HCT116 (cell line): ENCODE measurements at regions not wholly inside any gene's neighbourhood (a gene's known extent, or its start where the extent isn't known, plus 50 kb on each side); places are given as distances from the start of the nearest gene placed in this dataset.

Source experiments
- ATAC-seq: fragments of 200-7000 bp; cut with Tn5 transposase; 2 replicates; pipeline ENCODE4 v1.9.1; 2020; ENCODE audit warnings: mild to moderate bottlenecking, moderate library complexity
- BruUV-seq: library from RNA; stranded (reverse); fragments of 400-500 nt; replicated peaks from 2 replicates; lab custom pipeline; 2021; lab: Mats Ljungman, UMichigan
- CTCF ChIA-PET: fragments of 300-600 bp; sonication (Branson Sonifier 250); formaldehyde crosslinking; loops from one replicate; lab custom pipeline; 2021; ENCODE audit warnings: antibody characterized with exemption; lab: Charles Lee
- POLR2A ChIA-PET: fragments of 300-600, 350-600 bp; sonication (Branson Sonifier 250); formaldehyde crosslinking; loops from one replicate; lab custom pipeline; 2021; ENCODE audit warnings: antibody characterized with exemption; lab: Charles Lee
- RAD21 ChIA-PET, 2 experiments: fragments of 300-600 bp; sonication (Branson Sonifier 250); formaldehyde crosslinking; loops; one replicate each; lab custom pipeline; 2023; ENCODE audit warnings: low total read pairs in 2 of 2; ENCODE audit not compliant: uncharacterized antibody in 2 of 2, unreplicated experiment in 2 of 2, low non-redundant PET in 1 of 2; lab: Charles Lee
- DNase-seq: peaks from one replicate; pipeline ENCODE4 v3.0.0-alpha.2; 2010; ENCODE audit warnings: low read depth, low spot score
- H2AFZ ChIP-seq: fragments of 200-600 bp; shearing (Covaris generic), sonication (generic); 2 replicates; pipeline ENCODE4 v1.6.1; 2017; ENCODE audit warnings: low read depth, mixed run types, mixed read lengths, antibody characterized with exemption, low read length; ENCODE audit not compliant: poor library complexity, severe bottlenecking
- H3K27ac ChIP-seq: 2 replicates; pipeline ENCODE4 v1.5.1; 2012; ENCODE audit warnings: low read depth, low read length
- H3K27me3 ChIP-seq: fragments of 200-600 bp; sonication (generic); 2 replicates; pipeline ENCODE4 v1.6.1; 2016; ENCODE audit warnings: mixed run types, low read length, mixed read lengths; ENCODE audit not compliant: insufficient read depth
- H3K36me3 ChIP-seq, 2 experiments: fragments of 200-500 bp in 1 of 2; fragments of 200-600 bp in 1 of 2; sonication (Bioruptor generic) in 1 of 2; sonication (generic) in 1 of 2; 2 replicates each; pipeline versions ENCODE4 v1.5.1 to v1.6.1; 2014 to 2016; ENCODE audit warnings: low read length in 2 of 2, inconsistent platforms in 1 of 2, mixed read lengths in 1 of 2, mixed run types in 1 of 2; ENCODE audit not compliant: insufficient read depth in 2 of 2, control insufficient read depth in 1 of 2
- H3K4me1 ChIP-seq, 2 experiments: fragments of 200-600 bp in 1 of 2; sonication (generic) in 1 of 2; 2 replicates each; pipeline versions ENCODE4 v1.5.1 to v1.6.1; 2012 to 2017; ENCODE audit warnings: low read length in 2 of 2, inconsistent platforms in 1 of 2, mild to moderate bottlenecking in 1 of 2, mixed read lengths in 1 of 2, mixed run types in 1 of 2, moderate library complexity in 1 of 2; ENCODE audit not compliant: insufficient read depth in 2 of 2, control insufficient read depth in 1 of 2
- H3K4me2 ChIP-seq: fragments of 200-600 bp; sonication (generic); 2 replicates; pipeline ENCODE4 v1.6.1; 2017; ENCODE audit warnings: mixed run types, low read length, mixed read lengths
- H3K4me3 ChIP-seq, 2 experiments: fragments of 200-600 bp in 1 of 2; sonication (generic) in 1 of 2; replicated peaks in 1 of 2; 2 replicates each; pipeline ENCODE4 v1.5.1; 2011 to 2016; ENCODE audit warnings: low read length in 2 of 2, control low read depth in 1 of 2, low read depth in 1 of 2, mild to moderate bottlenecking in 1 of 2, mixed read lengths in 1 of 2, mixed run types in 1 of 2
- H3K79me2 ChIP-seq: fragments of 200-600 bp; sonication (generic); 2 replicates; pipeline ENCODE4 v1.6.1; 2017; ENCODE audit warnings: mild to moderate bottlenecking, mixed run types, low read length, moderate library complexity, mixed read lengths; ENCODE audit not compliant: insufficient read depth
- H3K9ac ChIP-seq: fragments of 200-600 bp; sonication (generic); 2 replicates; pipeline ENCODE4 v1.6.1; 2016; ENCODE audit warnings: low read length, mixed read lengths
- H3K9me2 ChIP-seq: fragments of 200-600 bp; sonication (generic), shearing (Covaris generic); 2 replicates; pipeline ENCODE4 v1.6.1; 2017; ENCODE audit warnings: mixed run types, mild to moderate bottlenecking, moderate library complexity; ENCODE audit not compliant: insufficient read depth
- H3K9me3 ChIP-seq, 2 experiments: fragments of 200-500 bp in 1 of 2; fragments of 200-600 bp in 1 of 2; sonication (Bioruptor generic) in 1 of 2; sonication (generic) in 1 of 2; 2 replicates each; pipeline ENCODE4 v1.6.1; 2014 to 2017; ENCODE audit warnings: low read length in 2 of 2, mixed read lengths in 2 of 2, inconsistent platforms in 1 of 2, low read depth in 1 of 2, mild to moderate bottlenecking in 1 of 2, mixed run types in 1 of 2, moderate library complexity in 1 of 2; ENCODE audit not compliant: control insufficient read depth in 1 of 2, insufficient read depth in 1 of 2
- H4K20me1 ChIP-seq: fragments of 200-600 bp; sonication (generic), shearing (Covaris generic); 2 replicates; pipeline ENCODE4 v1.6.1; 2017; ENCODE audit warnings: mixed run types, mild to moderate bottlenecking, moderate library complexity; ENCODE audit not compliant: insufficient read depth
- CEBPB ChIP-seq: IDR thresholded peaks from 2 replicates; pipeline ENCODE4 v1.6.1; 2012; ENCODE audit warnings: low read depth
- EZH2phosphoT487 ChIP-seq: fragments of 200-600 bp; IDR thresholded peaks from 2 replicates; pipeline ENCODE4 v1.6.1; 2018; ENCODE audit warnings: antibody characterized with exemption, borderline replicate concordance
- JUND ChIP-seq: IDR thresholded peaks from 2 replicates; pipeline ENCODE4 v1.6.1; 2012
- POLR2AphosphoS5 ChIP-seq: IDR thresholded peaks from 2 replicates; pipeline ENCODE4 v1.6.1; 2011; ENCODE audit warnings: mild to moderate bottlenecking, low read depth, low read length, moderate library complexity
- RAD21 ChIP-seq: IDR thresholded peaks from 2 replicates; pipeline ENCODE4 v1.6.1; 2012; ENCODE audit warnings: low read depth, mild to moderate bottlenecking
- SP1 ChIP-seq: IDR thresholded peaks from 2 replicates; pipeline ENCODE4 v1.6.1; 2012; ENCODE audit warnings: low read depth
- SRF ChIP-seq: IDR thresholded peaks from 2 replicates; pipeline ENCODE4 v1.6.1; 2012; ENCODE audit warnings: low read depth
- TCF7L2 ChIP-seq: IDR thresholded peaks from 2 replicates; pipeline ENCODE4 v1.7.0; 2011; ENCODE audit warnings: borderline replicate concordance, inconsistent platforms; ENCODE audit not compliant: insufficient read depth, insufficient read length; ENCODE audit errors: extremely low read depth
- YY1 ChIP-seq: IDR thresholded peaks from 2 replicates; pipeline ENCODE4 v1.6.1; 2011; ENCODE audit warnings: low read length, low read depth, moderate library complexity, mild to moderate bottlenecking; ENCODE audit not compliant: insufficient replicate concordance; ENCODE audit errors: extremely low read depth
- ZNF274 ChIP-seq: fragments of 200-500 bp; sonication (Bioruptor generic); IDR thresholded peaks from 2 replicates; pipeline ENCODE4 v1.6.1; 2014; ENCODE audit warnings: mild to moderate bottlenecking, low read depth, low read length, inconsistent platforms
- intact Hi-C: fragments of 100-400 bp; cut with micrococcal nuclease; formaldehyde crosslinking; loops from 2 replicates; pipeline ENCODE4 v1.10.0; 2022
- TF ChIP-seq, protein P1 (sequence below): IDR thresholded peaks from 2 replicates; pipeline ENCODE4 v1.6.1; 2012
- TF ChIP-seq, protein P2 (sequence below): IDR thresholded peaks from 2 replicates; pipeline ENCODE4 v1.6.1; 2011; ENCODE audit warnings: mild to moderate bottlenecking, low read length, moderate library complexity; ENCODE audit not compliant: insufficient replicate concordance; ENCODE audit errors: extremely low read depth
- TF ChIP-seq, protein P3 (sequence below), 3 experiments: fragments of 200-600 bp in 1 of 3; sonication (generic) in 1 of 3; IDR thresholded peaks in 2 of 3; conservative IDR thresholded peaks in 1 of 3; 2 replicates each; pipeline ENCODE4 v1.5.1; 2012 to 2017; ENCODE audit warnings: low read depth in 2 of 3, low read length in 2 of 3, antibody characterized with exemption in 1 of 3, borderline replicate concordance in 1 of 3, control low read depth in 1 of 3, mild to moderate bottlenecking in 1 of 3, mixed read lengths in 1 of 3, mixed run types in 1 of 3, moderate library complexity in 1 of 3; ENCODE audit not compliant: insufficient read depth in 1 of 3

DNA sequence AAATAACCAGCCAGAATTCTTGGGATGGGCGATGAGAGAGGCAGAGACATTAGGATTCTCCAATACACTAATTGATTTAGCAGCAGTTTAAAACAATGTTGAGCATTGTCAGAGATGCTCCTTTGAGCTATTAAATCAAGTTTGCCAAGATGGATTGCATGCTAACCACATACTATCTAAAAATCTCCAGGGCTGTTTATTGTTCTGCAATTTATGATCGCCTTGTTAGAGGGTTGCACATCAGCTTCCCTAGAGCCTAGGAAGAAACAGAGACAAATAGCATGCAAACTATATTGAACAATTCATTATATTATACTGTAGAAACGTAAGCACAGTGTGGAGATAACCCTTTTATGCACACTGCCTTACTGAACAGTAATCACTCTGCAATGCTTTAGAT lies 599.9 kb downstream of the SOX5 start:
- Histone ChIP-seq H3K4me3 (no peak overlapping the region), H3K36me3 (no peaks in the 10 kb centered on the region), H3K9me2 (no peaks in the 10 kb centered on the region), H3K27me3 (no peaks in the 10 kb centered on the region), H3K9ac (no peak overlapping the region), H3K9me3 (peaks cover 14 to 40% of the 10 kb centered on the region in 2 experiments; a peak in 2 of 4 replicates), H3K27ac (no peak overlapping the region), H2AFZ (no peak overlapping the region), H3K4me1 (no peaks in the 10 kb centered on the region), H3K4me2 (no peak overlapping the region), H3K79me2 (no peaks in the 10 kb centered on the region), H4K20me1 (no peaks in the 10 kb centered on the region)
- POLR2A ChIA-PET = no interaction called here
- DNase-seq (no peak), ATAC-seq (no peak)
- intact Hi-C loops = no loop called here
- CTCF ChIA-PET = no interaction called here
- RAD21 ChIA-PET = no interaction called here
- no TSS peak for BruUV-seq
- no peak for TF ChIP-seq TCF7L2
- no peak for TF ChIP-seq EZH2phosphoT487

DNA sequence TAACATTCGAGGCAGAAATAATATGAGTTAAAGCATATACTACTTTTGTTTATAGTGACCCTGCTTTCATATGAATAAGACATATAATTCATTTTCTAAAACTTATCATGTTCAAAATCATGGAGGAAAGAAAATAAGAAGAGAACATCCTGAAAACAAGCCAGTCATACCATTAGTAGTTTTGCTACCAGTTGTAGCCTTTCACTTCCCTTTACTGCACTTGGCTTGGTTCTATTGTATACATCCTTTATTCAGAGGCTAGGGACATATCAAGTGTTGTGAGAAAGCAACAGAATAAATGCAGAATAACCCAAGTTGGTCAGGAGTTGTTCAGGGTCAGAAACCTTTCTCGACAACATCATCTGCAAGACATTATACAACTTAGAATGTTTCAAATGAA lies 598.7 kb downstream of the SOX5 start:
- Histone ChIP-seq H3K79me2 (no peaks in the 10 kb centered on the region), H3K27ac (no peak overlapping the region), H4K20me1 (no peaks in the 10 kb centered on the region), H3K9ac (no peak overlapping the region), H3K4me2 (no peak overlapping the region), H3K9me2 (no peaks in the 10 kb centered on the region), H3K9me3 (peaks cover 18 to 43% of the 10 kb centered on the region in 2 experiments; a peak in 2 of 4 replicates), H3K36me3 (no peaks in the 10 kb centered on the region), H3K4me3 (no peak overlapping the region), H3K27me3 (no peaks in the 10 kb centered on the region), H2AFZ (no peak overlapping the region), H3K4me1 (no peaks in the 10 kb centered on the region)
- intact Hi-C loops = no loop called here
- ChIA-PET CTCF (no interaction called here), RAD21 (no interaction called here), POLR2A (no interaction called here)
- DNase-seq = no peak
- no peak for ATAC-seq
- BruUV-seq = no TSS peak
- TF ChIP-seq, protein P1, sequence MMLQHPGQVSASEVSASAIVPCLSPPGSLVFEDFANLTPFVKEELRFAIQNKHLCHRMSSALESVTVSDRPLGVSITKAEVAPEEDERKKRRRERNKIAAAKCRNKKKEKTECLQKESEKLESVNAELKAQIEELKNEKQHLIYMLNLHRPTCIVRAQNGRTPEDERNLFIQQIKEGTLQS = no peak
- TF ChIP-seq JUND (no peak), YY1 (no peak), CEBPB (no peak), POLR2AphosphoS5 (no peak), RAD21 (no peak), TCF7L2 (no peak), SRF (no peak), SP1 (no peak), ZNF274 (no peak), EZH2phosphoT487 (no peak)
- TF ChIP-seq, protein P2, sequence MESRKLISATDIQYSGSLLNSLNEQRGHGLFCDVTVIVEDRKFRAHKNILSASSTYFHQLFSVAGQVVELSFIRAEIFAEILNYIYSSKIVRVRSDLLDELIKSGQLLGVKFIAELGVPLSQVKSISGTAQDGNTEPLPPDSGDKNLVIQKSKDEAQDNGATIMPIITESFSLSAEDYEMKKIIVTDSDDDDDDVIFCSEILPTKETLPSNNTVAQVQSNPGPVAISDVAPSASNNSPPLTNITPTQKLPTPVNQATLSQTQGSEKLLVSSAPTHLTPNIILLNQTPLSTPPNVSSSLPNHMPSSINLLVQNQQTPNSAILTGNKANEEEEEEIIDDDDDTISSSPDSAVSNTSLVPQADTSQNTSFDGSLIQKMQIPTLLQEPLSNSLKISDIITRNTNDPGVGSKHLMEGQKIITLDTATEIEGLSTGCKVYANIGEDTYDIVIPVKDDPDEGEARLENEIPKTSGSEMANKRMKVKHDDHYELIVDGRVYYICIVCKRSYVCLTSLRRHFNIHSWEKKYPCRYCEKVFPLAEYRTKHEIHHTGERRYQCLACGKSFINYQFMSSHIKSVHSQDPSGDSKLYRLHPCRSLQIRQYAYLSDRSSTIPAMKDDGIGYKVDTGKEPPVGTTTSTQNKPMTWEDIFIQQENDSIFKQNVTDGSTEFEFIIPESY = no peak
- TF ChIP-seq, protein P3, sequence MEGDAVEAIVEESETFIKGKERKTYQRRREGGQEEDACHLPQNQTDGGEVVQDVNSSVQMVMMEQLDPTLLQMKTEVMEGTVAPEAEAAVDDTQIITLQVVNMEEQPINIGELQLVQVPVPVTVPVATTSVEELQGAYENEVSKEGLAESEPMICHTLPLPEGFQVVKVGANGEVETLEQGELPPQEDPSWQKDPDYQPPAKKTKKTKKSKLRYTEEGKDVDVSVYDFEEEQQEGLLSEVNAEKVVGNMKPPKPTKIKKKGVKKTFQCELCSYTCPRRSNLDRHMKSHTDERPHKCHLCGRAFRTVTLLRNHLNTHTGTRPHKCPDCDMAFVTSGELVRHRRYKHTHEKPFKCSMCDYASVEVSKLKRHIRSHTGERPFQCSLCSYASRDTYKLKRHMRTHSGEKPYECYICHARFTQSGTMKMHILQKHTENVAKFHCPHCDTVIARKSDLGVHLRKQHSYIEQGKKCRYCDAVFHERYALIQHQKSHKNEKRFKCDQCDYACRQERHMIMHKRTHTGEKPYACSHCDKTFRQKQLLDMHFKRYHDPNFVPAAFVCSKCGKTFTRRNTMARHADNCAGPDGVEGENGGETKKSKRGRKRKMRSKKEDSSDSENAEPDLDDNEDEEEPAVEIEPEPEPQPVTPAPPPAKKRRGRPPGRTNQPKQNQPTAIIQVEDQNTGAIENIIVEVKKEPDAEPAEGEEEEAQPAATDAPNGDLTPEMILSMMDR (IDR thresholded peaks at IDR 0.05 in 2 of 3, conservative IDR thresholded peaks at IDR 0.05 in 1 of 3; ENCODE audit: borderline replicate concordance in 1 of 3, insufficient read depth in 1 of 3, low read depth in 2 of 3, low read length in 2 of 3) = no peak
